ENCODE measurements at regions not wholly inside any gene's neighbourhood (a gene's known extent, or its start where the extent isn't known, plus 50 kb on each side); places are given as distances from the start of the nearest gene placed in this dataset.

GRCh38 chr13:40058757-40059236, 403.3 kb downstream of the COG6 start:
- intact Hi-C loops (cut with DNase I) = no loop called here
- Histone ChIP-seq H3K27me3 (ENCODE audit: control insufficient read depth, insufficient read depth, low read length) (no peaks in the 10 kb centered on the region), H3K36me3 (ENCODE audit: control insufficient read depth in 2 of 3, insufficient read depth in 3 of 3, low read length in 3 of 3) (no peaks in the 10 kb centered on the region), H3K9me3 (ENCODE audit: control insufficient read depth in 2 of 3, insufficient read depth in 1 of 3, low read length in 3 of 3) (no peaks in the 10 kb centered on the region), H3K4me1 (ENCODE audit: control insufficient read depth in 2 of 3, insufficient read depth in 2 of 3, low read depth in 1 of 3, low read length in 3 of 3) (no peaks in the 10 kb centered on the region), H3K9ac (ENCODE audit: low read length in 3 of 3) (no peak overlapping the region), H3K4me3 (ENCODE audit: low read length in 3 of 3) (no peak overlapping the region), H3K27ac (ENCODE audit: low read depth in 2 of 2, low read length in 2 of 2) (no peak overlapping the region)
- FAIRE-seq = no peak
- TF ChIP-seq, protein P1, sequence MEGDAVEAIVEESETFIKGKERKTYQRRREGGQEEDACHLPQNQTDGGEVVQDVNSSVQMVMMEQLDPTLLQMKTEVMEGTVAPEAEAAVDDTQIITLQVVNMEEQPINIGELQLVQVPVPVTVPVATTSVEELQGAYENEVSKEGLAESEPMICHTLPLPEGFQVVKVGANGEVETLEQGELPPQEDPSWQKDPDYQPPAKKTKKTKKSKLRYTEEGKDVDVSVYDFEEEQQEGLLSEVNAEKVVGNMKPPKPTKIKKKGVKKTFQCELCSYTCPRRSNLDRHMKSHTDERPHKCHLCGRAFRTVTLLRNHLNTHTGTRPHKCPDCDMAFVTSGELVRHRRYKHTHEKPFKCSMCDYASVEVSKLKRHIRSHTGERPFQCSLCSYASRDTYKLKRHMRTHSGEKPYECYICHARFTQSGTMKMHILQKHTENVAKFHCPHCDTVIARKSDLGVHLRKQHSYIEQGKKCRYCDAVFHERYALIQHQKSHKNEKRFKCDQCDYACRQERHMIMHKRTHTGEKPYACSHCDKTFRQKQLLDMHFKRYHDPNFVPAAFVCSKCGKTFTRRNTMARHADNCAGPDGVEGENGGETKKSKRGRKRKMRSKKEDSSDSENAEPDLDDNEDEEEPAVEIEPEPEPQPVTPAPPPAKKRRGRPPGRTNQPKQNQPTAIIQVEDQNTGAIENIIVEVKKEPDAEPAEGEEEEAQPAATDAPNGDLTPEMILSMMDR (IDR thresholded peaks at IDR 0.05; ENCODE audit: borderline replicate concordance, extremely low read depth, insufficient read depth) = no peak
- DNase-seq = no peak

GRCh38 chr13:40059540-40060232, 404.2 kb downstream of the COG6 start:
- no peaks in the 10 kb centered on the region for H3K36me3 ChIP-seq (ENCODE audit: control insufficient read depth in 2 of 3, insufficient read depth in 3 of 3, low read length in 3 of 3)
- intact Hi-C loops (cut with DNase I) = loop anchor here (10.0 kb wide), 1 partner anchor 625 kb away; no protein-coding TSS in a partner anchor
- no peaks in the 10 kb centered on the region for H3K9me3 ChIP-seq (ENCODE audit: control insufficient read depth in 2 of 3, insufficient read depth in 1 of 3, low read length in 3 of 3)
- TF ChIP-seq, protein P1 (IDR thresholded peaks at IDR 0.05; ENCODE audit: borderline replicate concordance, extremely low read depth, insufficient read depth) = no peak
- no peaks in the 10 kb centered on the region for H3K27me3 ChIP-seq (ENCODE audit: control insufficient read depth, insufficient read depth, low read length)
- no peak overlapping the region for H3K27ac ChIP-seq (ENCODE audit: low read depth in 2 of 2, low read length in 2 of 2)
- no peak for DNase-seq
- H3K9ac ChIP-seq (ENCODE audit: low read length in 3 of 3) = no peak overlapping the region
- no peaks in the 10 kb centered on the region for H3K4me1 ChIP-seq (ENCODE audit: control insufficient read depth in 2 of 3, insufficient read depth in 2 of 3, low read depth in 1 of 3, low read length in 3 of 3)
- H3K4me3 ChIP-seq (ENCODE audit: low read length in 3 of 3) = no peak overlapping the region
- no peak for FAIRE-seq

- Histone ChIP-seq H3K27ac (ENCODE audit: low read depth in 2 of 2, low read length in 2 of 2) (no peak overlapping the region), H3K36me3 (ENCODE audit: control insufficient read depth in 2 of 3, insufficient read depth in 3 of 3, low read length in 3 of 3) (no peaks in the 10 kb centered on the region), H3K4me1 (ENCODE audit: control insufficient read depth in 2 of 3, insufficient read depth in 2 of 3, low read depth in 1 of 3, low read length in 3 of 3) (no peaks in the 10 kb centered on the region), H3K27me3 (ENCODE audit: control insufficient read depth, insufficient read depth, low read length) (no peaks in the 10 kb centered on the region), H3K4me3 (ENCODE audit: low read length in 3 of 3) (no peak overlapping the region), H3K9ac (ENCODE audit: low read length in 3 of 3) (no peak overlapping the region), H3K9me3 (ENCODE audit: control insufficient read depth in 2 of 3, insufficient read depth in 1 of 3, low read length in 3 of 3) (no peaks in the 10 kb centered on the region)
- no peak for DNase-seq
- FAIRE-seq = no peak
- TF ChIP-seq, protein P1 (IDR thresholded peaks at IDR 0.05; ENCODE audit: borderline replicate concordance, extremely low read depth, insufficient read depth) = no peak
- intact Hi-C loops (cut with DNase I) = loop anchor here (10.0 kb wide), 1 partner anchor 624 kb away; no protein-coding TSS in a partner anchor
These were observed 405.0 kb downstream of the COG6 start for GRCh38 chr13:40060296-40061007.
